PC-9 (cell line): ENCODE measurements at regions not wholly inside any gene's neighbourhood (a gene's known extent, or its start where the extent isn't known, plus 50 kb on each side); places are given as distances from the start of the nearest gene placed in this dataset.

Source experiments
- BruUV-seq: library from RNA; stranded (reverse); fragments of 400-500 nt; replicated peaks from 2 replicates; lab custom pipeline; 2021; lab: Mats Ljungman, UMichigan
- CTCF ChIA-PET: fragments of 300-600 bp; sonication (Branson Sonifier 250); formaldehyde crosslinking; loops from one replicate; lab custom pipeline; 2022; ENCODE audit warnings: antibody characterized with exemption; lab: Charles Lee
- POLR2A ChIA-PET: fragments of 300-600 bp; sonication (Branson Sonifier 250); formaldehyde crosslinking; loops from one replicate; lab custom pipeline; 2022; ENCODE audit warnings: antibody characterized with exemption; ENCODE audit not compliant: unreplicated experiment; lab: Charles Lee
- DNase-seq, 2 experiments: peaks; one replicate each; pipeline versions ENCODE4 v3.0.0 to v3.0.0-alpha.2; 2015 to 2022; ENCODE audit warnings: mixed read lengths in 1 of 2
- H2AFZ ChIP-seq: fragments of 200-600 bp; sonication (generic); 2 replicates; pipeline ENCODE4 v1.8.1; 2017; ENCODE audit warnings: antibody characterized with exemption
- H3F3A ChIP-seq: fragments of 200-600 bp; sonication (generic); 2 replicates; pipeline ENCODE4 v1.8.1; 2017; ENCODE audit warnings: antibody characterized with exemption, mild to moderate bottlenecking, low read depth; ENCODE audit not compliant: insufficient read depth
- H3K27ac ChIP-seq: fragments of 200-600 bp; sonication (generic); 2 replicates; pipeline ENCODE4 v1.6.1; 2016; ENCODE audit warnings: mixed run types
- H3K27me3 ChIP-seq: fragments of 200-600 bp; sonication (generic); 2 replicates; pipeline ENCODE4 v1.6.1; 2016; ENCODE audit warnings: low read depth, mixed run types; ENCODE audit not compliant: insufficient read depth
- H3K36me3 ChIP-seq: fragments of 200-600 bp; sonication (generic); 2 replicates; pipeline ENCODE4 v1.6.1; 2016; ENCODE audit warnings: low read depth, mixed run types
- H3K4me1 ChIP-seq: fragments of 200-600 bp; sonication (generic); replicated peaks from 2 replicates; pipeline ENCODE4 v1.6.1; 2016; ENCODE audit warnings: mixed run types; ENCODE audit not compliant: insufficient read depth
- H3K4me2 ChIP-seq: fragments of 200-600 bp; sonication (generic); 2 replicates; pipeline ENCODE4 v1.6.1; 2017; ENCODE audit warnings: mixed run types
- H3K4me3 ChIP-seq: fragments of 200-600 bp; sonication (generic); 2 replicates; pipeline ENCODE4 v1.6.1; 2016; ENCODE audit warnings: mixed run types
- H3K79me2 ChIP-seq: fragments of 200-600 bp; sonication (generic); 2 replicates; pipeline ENCODE4 v1.6.1; 2017; ENCODE audit warnings: low read depth, mixed run types
- H3K9me2 ChIP-seq: fragments of 200-600 bp; sonication (generic); 2 replicates; pipeline ENCODE4 v1.8.1; 2017; ENCODE audit warnings: mild to moderate bottlenecking; ENCODE audit not compliant: insufficient read depth
- H3K9me3 ChIP-seq: fragments of 200-600 bp; sonication (generic); 2 replicates; pipeline ENCODE4 v1.8.1; 2016; ENCODE audit warnings: low read depth; ENCODE audit not compliant: insufficient read depth
- H4K20me1 ChIP-seq: fragments of 200-600 bp; sonication (generic); 2 replicates; pipeline ENCODE4 v1.8.1; 2017; ENCODE audit not compliant: insufficient read depth
- CTCF ChIP-seq: fragments of 200-600 bp; sonication (generic); conservative IDR thresholded peaks from 2 replicates; pipeline ENCODE4 v1.6.1; 2017; ENCODE audit warnings: mixed run types, antibody characterized with exemption, mild to moderate bottlenecking, moderate library complexity
- EZH2 ChIP-seq: fragments of 200-600 bp; sonication (generic); IDR thresholded peaks from 2 replicates; pipeline ENCODE4 v1.8.0; 2017; ENCODE audit warnings: antibody characterized with exemption, low read depth
- intact Hi-C: fragments of 100-400 bp; cut with micrococcal nuclease; formaldehyde crosslinking; loops from one replicate; pipeline ENCODE4 v1.10.0; 2022; ENCODE audit not compliant: unreplicated experiment

GRCh38 chr3:64464955-64465354 lies 222.8 kb downstream of the ADAMTS9 start:
- no peak for DNase-seq

GRCh38 chr3:64463981-64464380 lies 223.8 kb downstream of the ADAMTS9 start:
- CTCF ChIA-PET: no interaction called here
- Histone ChIP-seq H3K9me3 (no peaks in the 10 kb centered on the region), H3K4me3 (no peak overlapping the region), H3K4me2 (no peak overlapping the region), H3F3A (no peaks in the 10 kb centered on the region), H2AFZ (no peak overlapping the region), H3K4me1 (no peaks in the 10 kb centered on the region), H3K9me2 (no peaks in the 10 kb centered on the region), H4K20me1 (no peaks in the 10 kb centered on the region), H3K27me3 (no peaks in the 10 kb centered on the region), H3K79me2 (no peaks in the 10 kb centered on the region), H3K36me3 (no peaks in the 10 kb centered on the region), H3K27ac (no peak overlapping the region)
- intact Hi-C loops: loop anchor here (10.0 kb wide), 1 partner anchor 59 kb away; no protein-coding TSS in a partner anchor
- DNase-seq: no peak
- no peak for TF ChIP-seq EZH2
- TF ChIP-seq CTCF: no peak
- no TSS peak for BruUV-seq
- POLR2A ChIA-PET: no interaction called here

More at GRCh38 chr3:64464955-64465354, 222.8 kb downstream of the ADAMTS9 start:
- no peaks in the 10 kb centered on the region for H3K9me3 ChIP-seq
- CTCF ChIA-PET: interaction anchor here (0.6 kb wide), 2 partner anchors 110 to 258 kb away, joined by 3 to 4 read pairs; no protein-coding TSS in a partner anchor
- no peaks in the 10 kb centered on the region for H3K9me2 ChIP-seq
- H4K20me1 ChIP-seq: no peaks in the 10 kb centered on the region
- no peaks in the 10 kb centered on the region for H3K4me1 ChIP-seq
- no TSS peak for BruUV-seq
- no peak overlapping the region for H2AFZ ChIP-seq
- no peaks in the 10 kb centered on the region for H3K27me3 ChIP-seq
- no peaks in the 10 kb centered on the region for H3K36me3 ChIP-seq
- no peak for TF ChIP-seq CTCF
- TF ChIP-seq EZH2: no peak
- no peaks in the 10 kb centered on the region for H3K79me2 ChIP-seq
- intact Hi-C loops: loop anchor here (10.0 kb wide), 1 partner anchor 60 kb away; no protein-coding TSS in a partner anchor
- POLR2A ChIA-PET: no interaction called here
- no peak overlapping the region for H3K4me3 ChIP-seq
- H3F3A ChIP-seq: no peaks in the 10 kb centered on the region
- no peak overlapping the region for H3K4me2 ChIP-seq
- H3K27ac ChIP-seq: no peak overlapping the region

DNA sequence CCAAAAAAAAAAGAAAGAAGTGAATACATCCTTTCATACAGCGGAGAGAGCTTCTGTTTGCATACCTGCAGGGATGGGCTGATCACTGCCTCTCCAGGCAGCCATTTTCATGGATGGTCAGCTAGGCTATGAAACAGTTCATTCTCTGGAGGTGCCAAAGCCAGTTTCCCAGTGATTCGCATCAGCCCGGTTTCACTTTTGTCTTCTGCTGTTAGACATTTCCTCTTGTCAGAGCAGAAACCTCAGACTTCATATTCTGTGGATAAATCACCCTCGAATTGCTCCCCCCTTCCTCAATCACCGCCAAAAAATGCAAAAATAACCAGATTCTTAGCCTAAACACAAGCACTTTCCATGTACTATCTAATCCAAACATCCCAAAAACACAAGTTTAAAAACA lies 225.6 kb downstream of the ADAMTS9 start:
- no peaks in the 10 kb centered on the region for H3K9me2 ChIP-seq
- CTCF ChIA-PET: interaction anchor here (0.7 kb wide), 2 partner anchors 432 to 457 kb away, joined by 6 to 9 read pairs; no protein-coding TSS in a partner anchor

More for the DNA sequence above, 225.6 kb downstream of the ADAMTS9 start:
- H3K79me2 ChIP-seq: no peaks in the 10 kb centered on the region
- no TSS peak for BruUV-seq
- H3K27ac ChIP-seq: no peak overlapping the region
- H3K27me3 ChIP-seq: no peaks in the 10 kb centered on the region
- no peak for DNase-seq
- no peaks in the 10 kb centered on the region for H3K36me3 ChIP-seq
- no peak overlapping the region for H2AFZ ChIP-seq
- POLR2A ChIA-PET: no interaction called here
- no peak overlapping the region for H3K4me2 ChIP-seq
- no peak overlapping the region for H3K4me3 ChIP-seq
- H4K20me1 ChIP-seq: no peaks in the 10 kb centered on the region
- no peaks in the 10 kb centered on the region for H3F3A ChIP-seq
- H3K9me3 ChIP-seq: no peaks in the 10 kb centered on the region
- intact Hi-C loops: loop anchor here (10.0 kb wide), 1 partner anchor 57 kb away; no protein-coding TSS in a partner anchor
- no peaks in the 10 kb centered on the region for H3K4me1 ChIP-seq
- TF ChIP-seq CTCF (no peak), EZH2 (no peak)
